OCI-LY7 (cell line): ENCODE measurements at regions not wholly inside any gene's neighbourhood (a gene's known extent, or its start where the extent isn't known, plus 50 kb on each side); places are given as distances from the start of the nearest gene placed in this dataset.

Source experiments
- EZH2phosphoT487 ChIP-seq: fragments of 200-600 bp; sonication (generic); IDR thresholded peaks from 2 replicates; pipeline ENCODE4 v1.6.1; 2018; ENCODE audit warnings: low read depth, borderline replicate concordance, mild to moderate bottlenecking, mixed run types, antibody characterized with exemption, low read length, moderate library complexity, mixed read lengths
- TF ChIP-seq, protein P1 (sequence below): fragments of 200-600 bp; sonication (generic); conservative IDR thresholded peaks from 2 replicates; pipeline ENCODE4 v1.5.1; 2014; ENCODE audit warnings: mild to moderate bottlenecking, antibody characterized with exemption, low read length, moderate library complexity, mixed read lengths

DNA sequence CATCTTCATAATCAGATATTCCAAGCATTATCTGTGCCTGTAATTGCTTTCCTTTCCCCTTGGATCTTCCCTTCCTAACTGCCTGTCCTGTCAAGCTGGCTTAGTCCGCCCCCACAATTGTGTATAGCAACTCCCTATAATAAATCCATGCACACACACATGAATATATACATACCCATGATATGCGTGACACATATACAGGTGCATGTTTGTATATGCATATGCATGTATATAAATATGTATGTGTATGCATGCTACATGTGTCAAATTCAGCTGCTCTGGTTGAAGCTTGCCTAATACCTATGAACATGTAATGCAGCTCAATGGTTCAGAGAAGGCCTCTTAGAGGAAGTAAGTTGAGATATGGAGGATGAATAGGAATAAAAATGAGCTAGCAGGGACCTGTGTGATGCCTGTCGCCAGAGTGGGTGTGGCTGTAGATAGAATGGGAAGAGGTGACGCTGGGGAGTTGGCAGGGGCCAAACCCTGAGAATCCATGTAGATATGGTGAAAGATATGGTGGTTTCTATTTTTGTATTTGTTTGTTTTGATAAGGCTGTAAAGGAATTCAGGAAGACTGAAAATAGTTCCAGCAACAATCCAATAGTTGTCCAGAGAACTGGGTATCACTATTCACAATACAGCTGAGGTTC lies 595.0 kb upstream of the BOD1L1 start:
- TF ChIP-seq, protein P1, sequence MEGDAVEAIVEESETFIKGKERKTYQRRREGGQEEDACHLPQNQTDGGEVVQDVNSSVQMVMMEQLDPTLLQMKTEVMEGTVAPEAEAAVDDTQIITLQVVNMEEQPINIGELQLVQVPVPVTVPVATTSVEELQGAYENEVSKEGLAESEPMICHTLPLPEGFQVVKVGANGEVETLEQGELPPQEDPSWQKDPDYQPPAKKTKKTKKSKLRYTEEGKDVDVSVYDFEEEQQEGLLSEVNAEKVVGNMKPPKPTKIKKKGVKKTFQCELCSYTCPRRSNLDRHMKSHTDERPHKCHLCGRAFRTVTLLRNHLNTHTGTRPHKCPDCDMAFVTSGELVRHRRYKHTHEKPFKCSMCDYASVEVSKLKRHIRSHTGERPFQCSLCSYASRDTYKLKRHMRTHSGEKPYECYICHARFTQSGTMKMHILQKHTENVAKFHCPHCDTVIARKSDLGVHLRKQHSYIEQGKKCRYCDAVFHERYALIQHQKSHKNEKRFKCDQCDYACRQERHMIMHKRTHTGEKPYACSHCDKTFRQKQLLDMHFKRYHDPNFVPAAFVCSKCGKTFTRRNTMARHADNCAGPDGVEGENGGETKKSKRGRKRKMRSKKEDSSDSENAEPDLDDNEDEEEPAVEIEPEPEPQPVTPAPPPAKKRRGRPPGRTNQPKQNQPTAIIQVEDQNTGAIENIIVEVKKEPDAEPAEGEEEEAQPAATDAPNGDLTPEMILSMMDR: no peak
- TF ChIP-seq EZH2phosphoT487: no peak
